Uterus (tissue), 3 donors: ENCODE measurements at regions not wholly inside any gene's neighbourhood (a gene's known extent, or its start where the extent isn't known, plus 50 kb on each side); places are given as distances from the start of the nearest gene placed in this dataset.

Experiments used
- DNase-seq, 2 donors: peaks; one replicate each; pipeline ENCODE4 v3.0.0-alpha.2; 2019 to 2020
- H3K27ac ChIP-seq, 2 donors: fragments of 200-600 bp; sonication (generic); 1 replicate in 1 of 2; 2 replicates in 1 of 2; pipeline ENCODE4 v1.5.1; 2016 to 2018
- H3K27me3 ChIP-seq, 2 donors: fragments of 200-600 bp; sonication (generic); one replicate each; pipeline ENCODE4 v1.5.1; 2018 to 2019; ENCODE audit warnings: control low read depth in 1 of 2
- H3K36me3 ChIP-seq, 2 donors: fragments of 200-600 bp; sonication (generic); one replicate each; pipeline ENCODE4 v1.5.1; 2019; ENCODE audit warnings: control low read depth in 1 of 2
- H3K4me1 ChIP-seq, 2 donors: fragments of 200-600 bp; sonication (generic); one replicate each; pipeline ENCODE4 v1.5.1; 2018 to 2019; ENCODE audit warnings: control low read depth in 1 of 2
- H3K4me3 ChIP-seq, 2 donors: fragments of 200-600 bp; sonication (generic); 1 replicate in 1 of 2; 2 replicates in 1 of 2; pipeline ENCODE4 v1.5.1; 2018 to 2019; ENCODE audit warnings: mild to moderate bottlenecking in 1 of 2
- H3K9me3 ChIP-seq, 2 donors: fragments of 200-600 bp; sonication (generic); one replicate each; pipeline ENCODE4 v1.5.1; 2019; ENCODE audit warnings: control low read depth in 1 of 2
- CTCF ChIP-seq, 4 experiments: fragments of 200-600 bp in 2 of 4; fragments of 450-650 bp in 2 of 4; sonication (generic) in 2 of 4; IDR thresholded peaks; one replicate each; pipeline ENCODE4 v1.5.1; 2016 to 2019; ENCODE audit warnings: antibody characterized with exemption in 4 of 4, mild to moderate bottlenecking in 2 of 4, moderate library complexity in 1 of 4
- POLR2A ChIP-seq, 2 donors: fragments of 450-650 bp; IDR thresholded peaks; one replicate each; pipeline ENCODE4 v1.6.1; 2016; ENCODE audit warnings: antibody characterized with exemption in 2 of 2, mild to moderate bottlenecking in 1 of 2, moderate library complexity in 1 of 2
- intact Hi-C: fragments of 100-400 bp; cut with DNase I; formaldehyde crosslinking; loops from one replicate; pipeline ENCODE4 v1.15.1; 2023; ENCODE audit warnings: low total_unique reads
- donor health status: DM: yes; HTN: yes; CAD: no.

- no peak overlapping the region for H3K27ac ChIP-seq
- no peaks in the 10 kb centered on the region for H3K4me1 ChIP-seq
- no peak for DNase-seq
- H3K27me3 ChIP-seq = no peaks in the 10 kb centered on the region
- no peaks in the 10 kb centered on the region for H3K36me3 ChIP-seq
- intact Hi-C loops = no loop called here
- TF ChIP-seq POLR2A (IDR thresholded peaks at IDR 0.05) = no peak
- no peak for TF ChIP-seq CTCF (IDR thresholded peaks at IDR 0.05)
- no peaks in the 10 kb centered on the region for H3K9me3 ChIP-seq
- no peak overlapping the region for H3K4me3 ChIP-seq
These were observed 75.4 kb upstream of the PWP1 start for GRCh38 chr12:107610021-107610859.

GRCh38 chr12:107612508-107612907, 73.1 kb upstream of the PWP1 start:
- Histone ChIP-seq H3K36me3 (no peaks in the 10 kb centered on the region), H3K9me3 (no peaks in the 10 kb centered on the region), H3K4me3 (no peak overlapping the region), H3K27ac (no peak overlapping the region), H3K27me3 (no peaks in the 10 kb centered on the region), H3K4me1 (no peaks in the 10 kb centered on the region)
- TF ChIP-seq CTCF (IDR thresholded peaks at IDR 0.05) = no peak
- TF ChIP-seq POLR2A (IDR thresholded peaks at IDR 0.05) = no peak
- intact Hi-C loops = no loop called here
- no peak for DNase-seq

GRCh38 chr12:107616941-107617340, 68.7 kb upstream of the PWP1 start:
- intact Hi-C loops = no loop called here
- DNase-seq = no peak
- H3K4me3 ChIP-seq = no peak overlapping the region
- H3K9me3 ChIP-seq = no peaks in the 10 kb centered on the region
- H3K4me1 ChIP-seq = no peaks in the 10 kb centered on the region
- H3K27me3 ChIP-seq = no peaks in the 10 kb centered on the region
- H3K27ac ChIP-seq = no peak overlapping the region
- H3K36me3 ChIP-seq = no peaks in the 10 kb centered on the region
- no peak for TF ChIP-seq CTCF (IDR thresholded peaks at IDR 0.05)
- TF ChIP-seq POLR2A (IDR thresholded peaks at IDR 0.05) = no peak

- TF ChIP-seq POLR2A (IDR thresholded peaks at IDR 0.05) = no peak
- TF ChIP-seq CTCF (IDR thresholded peaks at IDR 0.05) = no peak
- no peaks in the 10 kb centered on the region for H3K36me3 ChIP-seq
These were observed 67.5 kb upstream of the PWP1 start for GRCh38 chr12:107618106-107618505.

GRCh38 chr12:107619831-107620230, 65.8 kb upstream of the PWP1 start:
- no peaks in the 10 kb centered on the region for H3K36me3 ChIP-seq
- DNase-seq = no peak
- TF ChIP-seq POLR2A (IDR thresholded peaks at IDR 0.05) (no peak), CTCF (IDR thresholded peaks at IDR 0.05) (no peak)
- intact Hi-C loops = no loop called here
- no peak overlapping the region for H3K4me3 ChIP-seq
- H3K9me3 ChIP-seq = no peaks in the 10 kb centered on the region
- H3K27ac ChIP-seq = no peak overlapping the region
- no peaks in the 10 kb centered on the region for H3K27me3 ChIP-seq
- H3K4me1 ChIP-seq = no peaks in the 10 kb centered on the region

More at GRCh38 chr12:107618106-107618505, 67.5 kb upstream of the PWP1 start:
- Histone ChIP-seq H3K27ac (no peak overlapping the region), H3K27me3 (no peaks in the 10 kb centered on the region), H3K9me3 (no peaks in the 10 kb centered on the region), H3K4me1 (no peaks in the 10 kb centered on the region), H3K4me3 (no peak overlapping the region)
- DNase-seq = no peak
- intact Hi-C loops = no loop called here
